GM18511 (cell line): ENCODE measurements at regions not wholly inside any gene's neighbourhood (a gene's known extent, or its start where the extent isn't known, plus 50 kb on each side); places are given as distances from the start of the nearest gene placed in this dataset.
"Not testable (repeated sequence)": the region's sequence is repeated elsewhere in the genome, so short reads cannot be mapped to it uniquely, and the experiment has no call there.

ENCODE experiments used
- ATAC-seq: cut with Tn5 transposase; IDR thresholded peaks from one replicate; pipeline ENCODE4 v1.9.1; 2021; ENCODE audit warnings: mild to moderate bottlenecking, moderate library complexity; ENCODE audit not compliant: unreplicated experiment

DNA sequence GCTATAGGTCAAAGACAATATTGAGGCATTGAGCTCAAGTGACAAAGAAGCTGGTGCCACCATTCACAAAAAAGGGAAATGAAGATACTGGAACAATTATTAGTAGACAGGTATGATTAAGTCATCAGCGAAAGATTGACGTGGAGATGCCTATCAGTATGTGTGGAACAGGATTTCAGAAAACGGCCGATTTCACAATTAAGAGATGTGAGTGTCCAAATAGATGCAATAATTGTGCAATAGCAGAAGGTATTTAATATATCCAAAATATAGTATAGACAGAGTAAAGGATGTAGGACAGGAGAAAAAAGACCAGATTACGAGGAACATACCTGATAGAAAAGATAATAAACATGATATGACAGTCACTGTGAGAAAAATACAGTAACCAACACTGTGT, 433.1 kb downstream of the C12orf50 start:
- ATAC-seq, result no peak

DNA sequence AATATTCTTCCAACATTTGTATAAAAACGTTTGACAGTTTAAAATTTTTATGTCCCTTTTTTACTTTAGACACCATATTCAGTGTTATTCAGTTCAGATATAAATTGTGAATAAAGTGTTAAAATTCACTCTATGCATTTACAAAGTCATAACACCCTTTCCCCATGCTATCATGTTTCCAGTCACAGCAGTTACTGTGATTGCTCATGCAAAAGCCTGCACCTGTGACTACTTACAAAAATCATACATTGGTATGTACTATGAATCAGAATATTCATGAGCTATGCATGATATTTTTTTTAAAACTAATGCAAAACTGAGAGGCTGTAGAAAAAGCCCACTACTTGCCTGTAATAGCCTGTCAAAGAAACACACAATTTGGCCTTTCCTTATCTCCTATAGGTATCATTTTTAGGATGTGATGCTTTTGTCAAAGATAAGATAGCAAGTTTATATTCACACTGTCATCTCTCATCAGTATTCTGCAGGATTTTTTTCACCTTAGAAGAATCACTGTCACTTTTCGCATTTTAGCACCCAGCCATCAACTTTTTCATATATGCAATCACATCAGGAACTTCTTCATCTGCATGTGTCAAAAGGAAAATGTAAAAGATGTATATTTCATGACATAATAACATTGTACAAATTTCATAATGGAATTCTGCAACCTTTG, 443.2 kb downstream of the C12orf50 start:
- ATAC-seq, result no peak

DNA sequence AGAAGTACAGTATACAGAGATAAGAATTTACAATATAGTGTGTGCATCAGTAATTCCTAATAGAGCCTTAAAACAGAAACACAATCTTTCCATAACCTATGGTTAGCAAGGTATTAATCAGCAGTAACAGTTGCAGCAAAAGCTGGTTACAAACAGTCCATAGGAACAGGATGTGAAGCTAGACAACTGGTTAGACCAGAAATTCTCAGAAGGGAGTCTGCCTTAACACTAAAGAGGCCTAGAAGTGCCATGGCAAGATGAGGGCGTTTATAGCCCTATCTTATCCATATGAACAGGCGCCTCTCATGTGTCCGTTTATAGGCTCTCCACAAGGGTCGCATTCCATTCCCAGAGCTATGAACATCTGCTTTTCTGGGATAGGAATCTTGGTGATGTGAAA, 450.1 kb downstream of the C12orf50 start:
- not testable (repeated sequence) for ATAC-seq

DNA sequence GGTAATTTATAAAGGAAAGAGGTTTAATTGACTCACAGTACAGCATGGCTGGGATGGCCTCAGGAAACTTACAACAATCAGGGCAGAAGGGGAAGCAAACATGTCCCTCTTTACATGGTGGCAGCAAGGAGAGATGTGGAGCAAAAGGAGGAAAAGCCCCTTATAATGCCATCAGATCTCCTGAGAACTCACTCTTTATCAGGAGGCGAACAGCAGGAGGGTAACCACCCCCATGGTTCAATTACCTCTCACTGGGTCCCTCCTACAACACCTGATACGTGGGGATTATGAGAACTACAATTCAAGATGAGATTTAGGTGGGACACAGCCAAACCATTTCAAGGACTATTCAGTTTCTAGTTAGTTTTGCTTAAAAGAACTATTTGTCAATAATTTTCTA, 453.3 kb downstream of the C12orf50 start:
- ATAC-seq, result no peak

DNA sequence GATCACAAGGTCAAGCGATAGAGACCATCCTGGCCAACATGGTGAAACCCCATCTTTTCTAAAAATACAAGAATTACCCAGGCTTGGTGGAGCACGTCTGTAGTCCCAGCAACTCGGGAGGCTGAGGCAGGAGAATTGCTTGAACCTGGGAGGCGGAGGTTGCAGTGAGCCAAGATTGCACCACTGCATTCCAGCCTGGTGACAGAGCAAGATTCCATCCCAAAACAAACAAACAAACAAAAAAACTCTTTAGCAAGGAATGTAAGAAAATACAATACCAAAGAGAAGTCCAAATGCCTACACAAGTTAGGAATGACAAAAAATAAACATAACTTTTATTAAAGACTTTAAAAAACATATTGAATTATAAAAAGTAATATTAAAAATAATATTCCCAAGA, 462.3 kb downstream of the C12orf50 start:
- not testable (repeated sequence) for ATAC-seq

DNA sequence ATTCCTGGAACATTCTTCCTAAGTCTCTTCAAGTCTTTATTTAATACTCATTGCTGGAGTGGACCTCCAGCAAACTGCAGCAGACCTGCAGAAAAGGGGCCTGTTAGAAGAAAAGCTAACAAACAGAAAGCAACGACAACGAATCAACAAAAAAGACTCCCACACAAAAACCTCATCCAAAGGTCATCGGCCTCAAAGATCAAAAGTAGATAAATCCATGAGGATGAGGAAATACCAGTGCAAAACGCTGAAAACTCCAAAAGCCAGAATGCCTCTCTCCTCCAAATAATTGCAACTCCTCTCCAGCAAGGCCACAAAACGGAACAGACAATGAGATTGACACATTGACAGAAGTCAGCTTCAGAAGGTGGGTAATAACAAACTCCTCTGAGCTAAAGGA, 472.2 kb downstream of the C12orf50 start:
- no peak for ATAC-seq

DNA sequence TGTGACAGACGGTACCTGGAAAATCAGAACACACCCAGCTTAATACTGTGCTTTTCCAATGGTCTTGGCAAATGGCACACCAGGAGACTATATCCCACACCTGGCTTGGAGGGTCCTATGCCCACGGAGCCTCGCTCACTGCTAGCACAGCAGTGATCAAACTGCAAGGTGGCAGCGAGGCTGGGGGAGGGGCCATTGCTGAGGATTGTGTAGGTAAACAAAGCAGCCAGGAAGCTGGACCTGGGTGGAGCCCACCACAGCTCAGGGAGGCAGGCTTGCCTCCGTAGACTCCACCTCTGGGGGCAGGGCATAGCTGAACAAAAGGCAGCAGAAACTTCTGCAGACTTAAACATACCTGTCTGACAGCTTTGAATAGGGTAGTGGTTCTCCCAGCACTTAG, 498.0 kb downstream of the C12orf50 start:
- ATAC-seq, result not testable (repeated sequence)

DNA sequence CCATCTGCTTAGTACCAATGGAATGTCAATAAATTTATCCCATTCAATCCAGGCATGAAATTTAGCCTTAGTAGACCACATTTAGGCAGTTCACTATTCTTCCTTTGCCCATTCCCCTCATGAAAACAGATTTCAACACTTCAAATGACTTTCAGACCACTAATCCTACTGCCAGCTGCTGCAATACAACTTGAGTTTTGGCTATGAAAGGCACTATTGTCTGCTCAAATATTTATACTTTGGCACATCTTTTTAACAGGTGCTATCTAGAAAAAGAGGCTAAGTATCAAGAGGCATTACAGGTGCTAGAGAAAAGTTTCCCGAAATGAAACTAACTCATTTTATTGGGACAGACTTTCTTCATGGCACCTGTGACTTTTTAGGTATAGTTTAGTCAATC, 499.8 kb downstream of the C12orf50 start:
- ATAC-seq, result no peak

DNA sequence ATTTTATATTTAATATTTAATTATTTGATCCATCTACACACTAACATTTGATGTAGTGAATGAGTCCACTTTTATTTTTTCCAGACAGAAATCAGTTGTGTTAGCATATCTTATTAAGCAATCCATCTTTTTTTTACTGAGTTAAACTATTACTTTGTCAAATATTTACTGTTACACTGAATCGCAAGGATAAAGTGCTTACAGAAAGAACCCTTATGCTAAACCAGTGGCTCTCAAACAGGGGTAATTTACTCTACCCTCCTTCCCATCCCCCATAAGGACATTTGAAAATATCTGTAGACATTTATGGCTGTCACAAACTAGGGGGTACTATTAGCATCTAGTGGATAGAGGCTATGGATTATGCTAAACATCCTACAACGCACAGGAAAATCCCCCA, 508.2 kb downstream of the C12orf50 start:
- no peak for ATAC-seq

DNA sequence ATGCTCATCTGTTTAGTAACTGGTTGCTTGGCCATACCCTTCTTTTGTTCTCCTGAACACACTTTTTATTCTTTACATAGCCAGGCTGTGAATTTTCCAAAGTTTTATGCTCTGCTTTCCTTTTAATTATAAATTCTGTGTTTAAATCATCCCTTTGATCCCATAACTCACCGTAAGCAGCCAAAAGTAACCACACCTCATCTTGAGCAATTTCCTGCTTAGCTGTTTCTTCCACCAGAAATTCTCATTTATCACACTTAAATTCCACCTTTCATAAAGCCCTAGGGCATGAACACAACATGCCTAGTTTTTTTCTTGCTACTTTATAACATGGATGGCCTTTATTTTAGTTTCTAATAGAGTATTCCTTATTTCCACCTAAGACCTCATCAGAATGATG, 510.7 kb downstream of the C12orf50 start:
- no peak for ATAC-seq

DNA sequence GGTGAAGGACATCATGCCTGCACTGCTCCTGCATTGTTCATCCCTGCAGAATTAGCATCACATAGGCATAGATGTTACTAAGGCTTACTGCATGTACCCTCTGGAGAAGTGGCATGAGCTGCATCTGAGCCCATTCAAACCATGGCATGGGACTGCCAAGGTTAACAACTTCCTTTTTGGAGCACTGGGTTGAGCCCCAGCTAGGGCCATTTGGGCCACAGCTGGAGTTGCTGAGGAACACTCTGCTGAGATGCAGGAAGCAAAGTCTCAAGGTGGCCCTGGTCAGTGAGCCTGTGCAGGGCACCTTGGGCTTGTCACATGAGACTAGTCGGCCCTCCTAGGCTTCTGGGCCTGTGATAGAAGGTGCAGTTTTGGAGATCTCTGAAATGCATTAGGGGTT, 511.2 kb downstream of the C12orf50 start:
- no peak for ATAC-seq

DNA sequence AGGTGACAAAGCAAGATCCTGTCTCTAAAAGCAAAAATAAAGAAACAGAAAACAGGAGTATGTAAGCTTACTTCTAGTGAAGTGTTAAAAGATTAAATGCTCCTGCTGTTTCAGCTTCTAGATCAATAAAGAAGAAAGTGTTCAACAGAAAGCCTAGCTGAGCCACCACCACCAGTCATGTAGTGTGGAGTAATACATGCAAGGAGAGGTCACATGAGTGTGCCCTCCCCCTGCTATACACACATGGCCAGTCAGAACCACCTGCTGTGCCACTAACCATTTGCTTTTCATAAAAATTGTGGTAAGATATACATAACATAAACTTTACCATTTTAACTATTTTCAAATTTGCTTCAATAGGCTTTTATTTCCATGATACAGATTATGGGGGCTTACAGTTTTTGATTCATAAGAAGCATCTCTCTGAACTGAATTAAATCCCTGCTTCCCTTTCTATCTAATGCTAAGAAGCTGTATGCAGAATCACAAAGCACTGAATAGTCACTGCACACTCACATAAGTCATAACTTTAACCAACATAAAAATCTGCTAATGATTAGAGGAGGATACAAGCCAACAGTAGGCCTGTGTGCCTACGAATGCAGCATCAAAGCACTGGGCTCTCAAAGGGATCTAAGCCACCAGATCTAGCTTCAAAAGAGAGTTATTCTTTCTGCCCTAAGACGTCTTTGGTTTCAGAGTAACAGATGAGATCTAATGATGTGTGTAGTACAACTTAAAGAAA, 515.5 kb downstream of the C12orf50 start:
- no peak for ATAC-seq

DNA sequence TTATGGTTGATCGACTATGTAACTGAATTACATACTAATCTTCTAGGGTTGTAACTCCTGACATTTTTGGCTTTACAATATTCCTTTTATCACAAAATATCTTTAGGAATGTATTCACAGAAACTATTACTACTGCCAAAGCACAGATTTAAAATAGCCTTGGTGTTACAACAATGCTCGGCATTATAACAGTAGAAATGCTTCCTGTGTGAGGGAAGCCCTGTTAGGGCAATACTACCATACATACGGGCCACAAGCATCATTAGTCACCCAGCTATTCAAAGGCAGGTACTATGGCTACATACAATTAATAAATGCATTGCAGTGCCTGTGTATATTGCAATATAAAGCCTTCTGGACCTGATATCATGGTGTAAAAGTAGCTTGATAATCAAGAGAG, 517.8 kb downstream of the C12orf50 start:
- ATAC-seq, result no peak

DNA sequence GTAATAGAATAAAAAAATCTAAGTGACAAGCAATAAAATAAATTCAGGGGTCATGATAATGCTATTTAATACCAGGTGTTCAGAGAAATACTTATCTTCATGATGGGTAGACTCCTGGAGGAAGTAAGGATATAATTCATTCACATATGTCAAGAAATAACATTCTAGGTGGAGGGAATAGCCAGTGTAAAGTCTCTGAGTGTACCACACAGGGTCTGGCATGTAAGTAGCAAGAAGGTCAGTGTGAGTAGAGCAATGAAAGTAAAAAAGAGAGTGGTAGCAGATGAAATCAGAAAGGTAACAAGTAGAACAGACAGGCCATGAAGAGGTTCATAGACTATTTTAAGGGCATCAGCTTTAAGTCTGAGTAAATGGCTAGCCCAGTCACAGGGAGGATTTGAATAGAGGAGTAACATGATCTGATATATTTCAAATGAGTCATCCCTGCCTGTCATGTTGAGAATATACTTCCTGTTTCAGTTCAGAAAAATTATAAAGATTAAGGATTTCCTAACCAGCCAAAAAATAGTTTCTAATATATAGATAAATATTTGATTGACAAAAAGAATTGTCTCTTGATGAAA, 519.9 kb downstream of the C12orf50 start:
- ATAC-seq, result no peak

DNA sequence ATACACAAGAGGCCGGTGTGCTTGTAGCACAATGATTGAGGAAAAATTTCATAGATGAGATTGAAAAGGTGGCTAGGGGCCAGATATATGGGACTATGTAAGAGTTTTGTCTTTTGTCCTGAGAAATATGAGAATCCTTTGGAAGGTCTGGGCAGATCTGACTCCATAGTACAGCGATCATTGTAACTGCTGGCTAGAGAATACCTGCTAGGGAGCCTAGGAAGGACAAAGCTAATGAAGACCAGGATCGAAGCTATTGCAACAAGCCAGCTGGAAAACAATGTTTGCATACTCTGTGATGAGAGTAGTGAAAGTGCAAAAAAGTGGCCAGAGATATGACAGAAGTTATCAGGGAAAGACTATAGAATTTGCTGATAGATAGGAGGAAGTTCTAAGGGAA, 537.6 kb downstream of the C12orf50 start:
- ATAC-seq, result no peak

DNA sequence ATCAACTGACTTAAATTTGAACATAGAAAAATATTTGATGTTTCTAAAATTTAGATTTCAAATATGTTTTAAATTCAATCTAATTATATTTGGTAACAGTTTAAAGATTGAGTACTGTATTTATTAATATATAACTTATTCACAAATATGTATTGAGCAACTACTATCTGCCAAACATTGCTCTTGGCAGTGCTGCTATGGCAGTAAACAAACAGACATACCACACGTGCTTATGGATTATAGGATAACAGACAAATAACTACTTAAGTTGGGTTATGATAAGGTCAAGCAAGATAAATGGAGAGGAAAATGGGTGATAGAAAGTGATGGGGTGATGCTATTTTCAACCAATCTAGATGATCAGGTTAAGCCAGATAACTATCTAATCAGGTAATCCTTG, 538.1 kb downstream of the C12orf50 start:
- no peak for ATAC-seq

DNA sequence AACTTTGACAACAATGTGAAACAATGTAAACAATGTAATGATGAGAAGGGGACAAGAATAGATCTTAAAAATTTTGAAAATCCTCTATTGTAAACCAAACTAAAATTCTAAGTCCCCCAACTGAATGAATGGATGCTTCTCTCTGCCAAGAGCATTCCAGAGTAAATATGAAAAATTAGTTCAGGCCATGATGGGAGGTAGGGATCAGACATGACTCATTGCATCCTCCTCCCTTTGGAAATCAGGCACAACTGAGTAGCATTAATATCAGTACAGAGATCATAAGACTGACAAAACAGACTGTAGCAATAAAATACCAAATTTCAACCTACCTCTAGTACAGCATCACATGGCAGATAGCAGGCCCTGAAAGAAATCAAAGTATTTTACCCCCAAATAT, 559.9 kb downstream of the C12orf50 start:
- ATAC-seq, result no peak

DNA sequence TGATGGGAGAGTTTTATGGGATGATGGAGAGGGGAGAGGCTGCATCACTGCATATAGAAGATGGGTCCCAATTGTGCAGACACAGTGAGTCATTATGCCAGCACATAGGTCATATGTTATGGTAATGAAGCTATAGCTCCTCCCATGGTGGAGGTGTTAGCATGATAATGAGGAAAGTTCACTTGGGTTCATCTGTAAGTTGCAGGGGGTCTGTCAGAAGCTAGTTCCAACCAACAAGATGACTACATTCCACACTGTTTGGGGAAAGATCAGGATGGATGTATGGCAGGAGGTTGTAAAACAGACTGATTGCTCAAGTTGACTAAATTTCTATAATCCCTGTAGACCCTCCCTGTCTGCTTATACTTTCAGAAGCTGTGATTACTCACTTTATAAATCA, 561.3 kb downstream of the C12orf50 start:
- ATAC-seq, result no peak

DNA sequence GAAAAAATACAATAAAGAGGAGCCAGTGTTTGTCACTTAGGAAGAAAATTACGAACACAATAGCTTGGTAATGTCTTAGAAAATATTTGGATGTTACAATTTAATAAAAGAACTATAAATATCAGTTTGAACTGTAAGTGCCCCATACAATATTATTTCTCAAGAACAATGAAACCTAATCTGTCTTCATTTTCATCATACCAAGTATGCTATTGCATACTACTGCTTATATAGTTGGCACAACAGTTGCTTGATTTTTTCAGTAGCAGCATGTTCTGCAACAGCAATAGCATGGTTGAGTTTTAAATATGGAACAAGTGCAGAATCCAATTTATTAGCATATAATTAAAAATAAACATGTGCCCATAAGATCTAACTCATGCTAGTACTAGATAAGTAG, 564.6 kb downstream of the C12orf50 start:
- ATAC-seq, result no peak

DNA sequence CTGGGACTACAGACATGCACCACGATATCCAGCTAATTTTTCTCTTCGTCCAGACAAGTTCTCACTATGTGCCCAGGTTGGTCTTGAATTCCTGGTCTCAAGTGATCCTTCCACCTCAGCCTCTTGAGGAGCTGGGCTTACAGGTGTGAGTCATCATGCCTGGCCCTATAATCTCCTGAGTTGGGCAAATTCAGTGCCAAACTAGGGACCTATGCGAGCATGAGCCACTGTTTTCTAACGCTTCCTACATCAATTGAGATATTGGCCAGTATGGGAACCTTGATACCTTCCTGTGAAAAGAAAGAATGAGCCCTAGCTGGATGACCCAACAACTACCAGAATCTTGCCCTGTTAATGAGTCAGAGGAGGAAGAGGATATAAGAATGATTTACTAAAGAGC, 585.2 kb downstream of the C12orf50 start:
- ATAC-seq, result no peak

DNA sequence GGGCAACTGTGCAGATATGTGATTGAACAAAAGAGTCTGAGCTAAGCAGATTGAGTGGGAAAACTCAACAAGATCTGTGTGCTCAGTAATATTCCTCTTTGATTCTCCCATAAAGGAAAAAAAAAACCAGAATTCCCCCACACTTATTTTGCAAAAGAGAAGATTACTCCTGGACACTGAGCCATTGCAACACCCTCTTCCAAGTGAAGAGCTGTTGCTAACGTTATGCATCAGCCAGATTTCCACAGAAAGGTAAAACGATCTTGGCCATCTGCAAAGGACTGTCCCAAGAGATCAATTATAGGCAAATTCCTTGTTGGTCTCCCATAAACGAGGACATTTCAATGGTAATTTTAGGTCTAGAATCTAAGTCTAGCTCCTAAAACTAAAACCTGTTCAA, 587.7 kb downstream of the C12orf50 start:
- no peak for ATAC-seq
